ENCODE measurements at regions not wholly inside any gene's neighbourhood (a gene's known extent, or its start where the extent isn't known, plus 50 kb on each side); places are given as distances from the start of the nearest gene placed in this dataset.

GRCh38 chr10:28930514-28931495 lies 253.5 kb downstream of the BAMBI start:
- no peak for DNase-seq

GRCh38 chr10:28935061-28935460 lies 257.7 kb downstream of the BAMBI start:
- no peak for DNase-seq

GRCh38 chr10:28937959-28938358 lies 260.6 kb downstream of the BAMBI start:
- no peak for DNase-seq

- no peak for DNase-seq
Observed at GRCh38 chr10:28938745-28939144, 261.4 kb downstream of the BAMBI start.

GRCh38 chr10:28939281-28940157 lies 262.2 kb downstream of the BAMBI start:
- peak; percentile 94 for DNase-seq

GRCh38 chr10:28940158-28940888 lies 263.0 kb downstream of the BAMBI start:
- DNase-seq: peak; percentile 87

- no peak for DNase-seq
Observed at GRCh38 chr10:28942012-28942411, 264.7 kb downstream of the BAMBI start.

GRCh38 chr10:28945959-28946358 lies 268.6 kb downstream of the BAMBI start:
- DNase-seq: no peak

GRCh38 chr10:28946479-28946878 lies 269.2 kb downstream of the BAMBI start:
- no peak for DNase-seq

- no peak for DNase-seq
Observed at GRCh38 chr10:28947171-28947570, 269.9 kb downstream of the BAMBI start.

GRCh38 chr10:28948046-28948445 lies 270.7 kb downstream of the BAMBI start:
- no peak for DNase-seq

GRCh38 chr10:28949005-28950004 lies 272.0 kb downstream of the BAMBI start:
- DNase-seq: no peak

- DNase-seq: no peak
Observed at GRCh38 chr10:28951484-28951883, 274.2 kb downstream of the BAMBI start.

- DNase-seq: no peak
Observed at GRCh38 chr10:28952523-28952922, 275.2 kb downstream of the BAMBI start.

- DNase-seq: no peak
Observed at GRCh38 chr10:28954211-28954610, 276.9 kb downstream of the BAMBI start.

- DNase-seq: no peak
Observed at GRCh38 chr10:28958468-28958867, 281.1 kb downstream of the BAMBI start.

GRCh38 chr10:28959850-28960501 lies 282.7 kb downstream of the BAMBI start:
- no peak for DNase-seq

- no peak for DNase-seq
Observed at GRCh38 chr10:28962768-28963167, 285.4 kb downstream of the BAMBI start.

GRCh38 chr10:28963539-28964221 lies 286.4 kb downstream of the BAMBI start:
- DNase-seq: no peak

GRCh38 chr10:28965937-28966336 lies 288.6 kb downstream of the BAMBI start:
- DNase-seq: no peak
